SK-N-MC (cell line): ENCODE measurements at regions not wholly inside any gene's neighbourhood (a gene's known extent, or its start where the extent isn't known, plus 50 kb on each side); places are given as distances from the start of the nearest gene placed in this dataset.

ENCODE experiments used
- EZH2 ChIP-seq: fragments of 200-600 bp; sonication (generic); IDR thresholded peaks from one replicate; pipeline ENCODE4 v1.6.1; 2017; ENCODE audit warnings: antibody characterized with exemption
- FOXP2 ChIP-seq: optimal IDR thresholded peaks from 2 replicates; pipeline ENCODE3; 2011; ENCODE audit warnings: mild to moderate bottlenecking, moderate library complexity; ENCODE audit not compliant: insufficient read depth; ENCODE audit errors: extremely low read length, control extremely low read depth
- POLR2AphosphoS5 ChIP-seq: IDR thresholded peaks from 2 replicates; pipeline ENCODE4 v1.6.1; 2012; ENCODE audit warnings: mild to moderate bottlenecking, low read depth, low read length, borderline replicate concordance

DNA sequence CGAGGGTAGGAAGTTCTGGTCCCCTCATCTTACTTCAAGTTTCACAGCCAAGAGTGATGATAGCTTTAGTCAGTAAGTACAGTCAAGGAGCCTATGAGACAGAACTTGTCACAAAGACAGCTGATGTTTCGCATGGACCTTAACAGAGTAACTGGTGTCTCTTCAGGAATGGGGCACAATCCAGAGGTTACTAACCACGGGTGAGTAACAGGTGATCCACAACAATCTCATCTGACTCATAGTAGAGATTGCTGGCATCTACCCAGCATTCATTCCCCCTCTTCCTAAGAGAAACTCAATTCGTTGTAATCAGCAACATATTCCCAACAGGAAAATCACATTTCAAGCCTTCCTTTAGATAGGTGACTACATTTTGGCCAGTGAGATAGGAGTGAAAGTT lies 126.7 kb downstream of the SNX18 start:
- TF ChIP-seq POLR2AphosphoS5 (no peak), EZH2 (no peak), FOXP2 (no peak)
